K562 (cell line): ENCODE measurements at regions not wholly inside any gene's neighbourhood (a gene's known extent, or its start where the extent isn't known, plus 50 kb on each side); places are given as distances from the start of the nearest gene placed in this dataset.

Experiments used
- ATAC-seq: fragments of 200-7000 bp; cut with Tn5 transposase; 3 replicates; pipeline ENCODE4 v1.9.1; 2020; ENCODE audit warnings: moderate library complexity
- BruUV-seq: library from RNA; stranded (reverse); fragments of 400-500 nt; replicated peaks from 2 replicates; lab custom pipeline; 2021; lab: Mats Ljungman, UMichigan
- CTCF ChIA-PET: fragments of 300-600 bp; formaldehyde crosslinking; extraction: SDS; loops from one replicate; lab custom pipeline; 2021; ENCODE audit warnings: low intra/inter-chr PET ratio; lab: Yijun Ruan, JAX
- POLR2A ChIA-PET: fragments of 300-600, 350-650 bp; sonication (Branson Sonifier 250); formaldehyde crosslinking; extraction: SDS; loops from one replicate; lab custom pipeline; 2021; ENCODE audit warnings: antibody characterized with exemption, inconsistent platforms; lab: Yijun Ruan, JAX
- DNase-seq, 4 experiments: peaks; one replicate each; pipeline versions ENCODE4 v3.0.0 to v3.0.0-alpha.2; 2011 to 2018; ENCODE audit warnings: low spot score in 3 of 4, mixed read lengths in 3 of 4; ENCODE audit errors: extremely low read depth in 1 of 4
- FAIRE-seq: peaks from 2 replicates; lab custom pipeline; 2011; peaks lifted over from hg19 to GRCh38; lab: Jason Lieb, UNC
- H2AFZ ChIP-seq: 2 replicates; pipeline ENCODE4 v1.6.0; 2011; ENCODE audit warnings: low read depth, low read length, control low read depth, inconsistent platforms
- H3K27ac ChIP-seq: fragments of 200-600 bp; 3 replicates; pipeline ENCODE4 v1.8.0; 2011; ENCODE audit warnings: low read depth, mild to moderate bottlenecking, control low read depth, inconsistent platforms, low read length, moderate library complexity, mixed read lengths; ENCODE audit errors: extremely low read depth
- H3K27me3 ChIP-seq, 2 experiments: fragments of 300-600 bp in 1 of 2; 2 replicates in 1 of 2; 3 replicates in 1 of 2; pipeline versions ENCODE4 v1.6.0 to v1.8.0; 2011; ENCODE audit warnings: inconsistent platforms in 2 of 2, low read length in 2 of 2, mild to moderate bottlenecking in 1 of 2, mixed read lengths in 1 of 2, moderate library complexity in 1 of 2; ENCODE audit not compliant: control insufficient read depth in 2 of 2, insufficient read depth in 2 of 2
- H3K36me3 ChIP-seq: fragments of 300-600 bp; 3 replicates; pipeline ENCODE4 v1.8.0; 2011; ENCODE audit warnings: mild to moderate bottlenecking, low read length, inconsistent platforms; ENCODE audit not compliant: control insufficient read depth, insufficient read depth
- H3K4me1 ChIP-seq, 2 experiments: fragments of 200-600 bp in 1 of 2; replicated peaks in 1 of 2; 2 replicates in 1 of 2; 3 replicates in 1 of 2; pipeline versions ENCODE4 v1.5.1 to v1.8.0; 2011; ENCODE audit warnings: inconsistent platforms in 2 of 2, low read length in 2 of 2, mild to moderate bottlenecking in 1 of 2, mixed read lengths in 1 of 2, moderate library complexity in 1 of 2; ENCODE audit not compliant: control insufficient read depth in 2 of 2, insufficient read depth in 2 of 2
- H3K4me2 ChIP-seq: 2 replicates; pipeline ENCODE4 v1.6.1; 2011; ENCODE audit warnings: low read length, control low read depth, inconsistent platforms, mixed read lengths; ENCODE audit not compliant: insufficient read depth
- H3K4me3 ChIP-seq: fragments of 200-600 bp; sonication (generic), shearing (Covaris generic); 2 replicates; pipeline ENCODE4 v1.5.1; 2016; ENCODE audit warnings: control low read depth, inconsistent platforms
- H3K79me2 ChIP-seq: fragments of 200-600 bp; 3 replicates; pipeline ENCODE4 v1.8.0; 2011; ENCODE audit warnings: low read length, inconsistent platforms; ENCODE audit not compliant: control insufficient read depth, insufficient read depth
- H3K9ac ChIP-seq, 2 experiments: 2 replicates each; pipeline versions ENCODE4 v1.6.0 to v1.6.1; 2011; ENCODE audit warnings: low read depth in 2 of 2, low read length in 2 of 2, control low read depth in 1 of 2, inconsistent platforms in 1 of 2, mild to moderate bottlenecking in 1 of 2, mixed read lengths in 1 of 2; ENCODE audit not compliant: insufficient read depth in 1 of 2
- H3K9me1 ChIP-seq: one replicate; pipeline ENCODE4 v1.6.0; 2011; ENCODE audit warnings: inconsistent platforms, mild to moderate bottlenecking, low read length, moderate library complexity; ENCODE audit not compliant: control insufficient read depth, insufficient read depth
- H3K9me3 ChIP-seq: replicated peaks from 2 replicates; pipeline ENCODE4 v1.5.1; 2011; ENCODE audit warnings: low read depth, low read length, inconsistent platforms; ENCODE audit not compliant: control insufficient read depth, insufficient read depth
- H4K20me1 ChIP-seq: replicated peaks from 2 replicates; pipeline ENCODE4 v1.6.1; 2011; ENCODE audit warnings: low read length, inconsistent platforms, mixed read lengths; ENCODE audit not compliant: control insufficient read depth, insufficient read depth
- BRCA1 ChIP-seq, 2 experiments: fragments of 450-650 bp in 1 of 2; sonication (generic) in 1 of 2; formaldehyde crosslinking in 1 of 2; IDR thresholded peaks; 2 replicates each; pipeline versions ENCODE4 v1.5.0 to v1.6.1; 2017 to 2020; ENCODE audit warnings: mild to moderate bottlenecking in 1 of 2, missing genetic modification reagents in 1 of 2
- CTCFL ChIP-seq: IDR thresholded peaks from 2 replicates; pipeline ENCODE4 v1.6.1; 2011; ENCODE audit warnings: borderline replicate concordance, low read depth, mild to moderate bottlenecking, moderate library complexity, low read length; ENCODE audit not compliant: insufficient read depth, poor library complexity, severe bottlenecking
- MAZ ChIP-seq, 2 experiments: fragments of 450-650 bp in 1 of 2; sonication (generic) in 1 of 2; formaldehyde crosslinking; IDR thresholded peaks in 1 of 2; conservative IDR thresholded peaks in 1 of 2; 2 replicates each; pipeline versions ENCODE4 v1.4.0 to v1.5.0; 2020; ENCODE audit warnings: mild to moderate bottlenecking in 1 of 2, missing genetic modification reagents in 1 of 2
- WGBS: fragments of 100-300 bp; shearing (Covaris generic); methylation state at CpG from one replicate; pipeline ENCODE4 v1.1.6; 2016; ENCODE audit warnings: low coverage, mixed read lengths; ENCODE audit not compliant: insufficient coverage; ENCODE audit errors: missing lambda C conversion rate; 5-methylcytosine and 5-hydroxymethylcytosine counted together
- in situ Hi-C: fragments of 300-500 bp; cut with MboI; formaldehyde crosslinking; loops from 4 replicates; pipeline ENCODE4 v1.15.0; 2018; ENCODE audit warnings: inconsistent platforms, mixed read lengths
- intact Hi-C: fragments of 100-400 bp; cut with micrococcal nuclease; formaldehyde crosslinking; loops from 2 replicates; pipeline ENCODE4 v1.14.2; 2022

DNA sequence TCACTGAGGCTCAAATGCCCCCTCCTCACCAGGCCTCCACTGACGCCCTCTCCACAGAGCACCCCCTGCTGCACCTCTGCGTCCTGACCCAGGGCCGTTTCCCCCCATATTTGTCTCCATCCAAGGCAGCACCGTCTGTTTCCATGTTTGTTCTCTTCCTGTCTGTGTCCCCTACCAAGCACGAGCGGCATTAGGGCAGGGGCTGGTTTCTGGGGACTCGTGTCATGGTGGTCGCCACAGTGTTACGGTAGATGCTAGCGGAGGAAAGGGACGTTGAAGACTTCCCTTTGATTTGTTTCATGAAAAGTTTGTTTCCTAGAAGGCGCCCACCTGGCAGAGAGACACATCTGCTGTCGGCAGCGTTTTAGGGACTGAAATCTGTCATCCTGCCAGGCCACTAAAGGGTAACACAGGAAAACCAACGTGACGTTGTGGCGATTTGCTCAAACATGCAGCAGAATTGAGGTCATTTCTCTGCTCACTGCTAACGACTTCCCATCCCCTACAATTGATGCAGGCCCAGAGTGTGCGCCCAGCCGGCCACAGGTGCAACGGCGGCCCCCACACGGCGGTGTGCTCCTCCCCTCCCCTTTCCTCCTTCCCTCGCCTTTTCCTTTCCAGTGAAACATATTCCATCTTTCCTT lies 79.3 kb upstream of the IRX4 start:
- BruUV-seq, result no TSS peak
- POLR2A ChIA-PET, result interaction anchor here (0.7 kb wide), 1 partner anchor 111 kb away, joined by 3 read pairs; no protein-coding TSS in a partner anchor
- Histone ChIP-seq H3K4me2 (no peak overlapping the region), H3K9me1 (no peaks in the 10 kb centered on the region), H3K36me3 (no peaks in the 10 kb centered on the region), H3K4me1 (no peaks in the 10 kb centered on the region; a peak in 2 of 5 replicates), H3K27ac (no peak overlapping the region), H3K27me3 (peaks cover 15 to 83% of the 10 kb centered on the region in 2 experiments), H3K79me2 (no peaks in the 10 kb centered on the region), H3K4me3 (no peak overlapping the region), H2AFZ (no peak overlapping the region), H3K9me3 (no peaks in the 10 kb centered on the region; the same call in 1 of the 2 replicates), H3K9ac (no peak overlapping the region), H4K20me1 (no peaks in the 10 kb centered on the region; the same call in 1 of the 2 replicates)
- WGBS, result under 1% methylated on average over 25 of the region's 25 CpGs
- intact Hi-C loops, result no loop called here
- CTCF ChIA-PET, result no interaction called here
- FAIRE-seq (no peak), ATAC-seq (no peak), DNase-seq (no peak)
- in situ Hi-C loops, result no loop called here
- no peak for TF ChIP-seq BRCA1 (IDR thresholded peaks at IDR 0.05)
- no peak for TF ChIP-seq BRCA1 (CRISPR knock-in tag; IDR thresholded peaks at IDR 0.05)

DNA sequence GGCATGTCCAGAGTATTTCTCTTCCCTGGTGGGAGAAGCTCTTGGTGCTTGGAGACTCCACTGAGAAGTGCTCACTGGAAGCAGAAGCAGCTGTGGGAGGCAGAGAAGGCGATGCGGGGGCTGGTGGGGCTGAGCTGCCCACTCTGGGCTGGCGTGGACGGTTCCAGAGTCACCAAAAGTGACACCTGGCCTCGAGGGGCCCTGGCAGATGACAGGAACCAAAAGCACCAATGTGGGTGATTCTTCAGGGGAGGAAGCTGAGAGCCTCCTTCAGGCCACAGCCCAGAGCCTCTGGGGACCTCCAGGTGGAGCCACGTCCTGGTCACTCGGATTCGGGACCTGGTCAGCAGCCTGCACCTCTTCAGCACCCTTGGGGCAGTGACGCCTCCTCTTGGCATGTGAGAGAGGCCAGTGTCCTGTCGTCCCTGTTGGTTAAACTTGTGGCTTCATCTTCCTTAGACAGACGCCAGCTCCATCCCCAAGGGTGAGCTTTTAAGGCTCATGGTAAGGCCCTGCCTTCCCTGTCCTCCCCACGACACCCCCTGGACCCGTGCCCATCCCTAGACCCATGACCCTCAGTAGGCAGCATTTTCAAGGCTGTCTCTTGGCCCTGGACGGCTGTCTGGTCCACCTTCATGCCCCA lies 78.7 kb upstream of the IRX4 start:
- H3K4me3 ChIP-seq, result no peak overlapping the region
- no peaks in the 10 kb centered on the region for H3K9me1 ChIP-seq
- no peak overlapping the region for H3K4me2 ChIP-seq
- no peaks in the 10 kb centered on the region; a peak in 2 of 5 replicates for H3K4me1 ChIP-seq
- POLR2A ChIA-PET, result interaction anchor here (0.7 kb wide), 1 partner anchor 112 kb away, joined by 3 read pairs; no protein-coding TSS in a partner anchor
- H3K27ac ChIP-seq, result no peak overlapping the region
- no peaks in the 10 kb centered on the region for H3K36me3 ChIP-seq
- ATAC-seq (peak; percentile 51; the same call in 1 of the 3 replicates), DNase-seq (no peak), FAIRE-seq (no peak)
- no peaks in the 10 kb centered on the region for H3K79me2 ChIP-seq
- H3K9ac ChIP-seq, result no peak overlapping the region
- no peak overlapping the region for H2AFZ ChIP-seq
- intact Hi-C loops, result no loop called here
- no TSS peak for BruUV-seq
- TF ChIP-seq CTCFL (peak; percentile 33), MAZ (CRISPR knock-in tag; conservative IDR thresholded peaks at IDR 0.05 in 1 of 2, IDR thresholded peaks at IDR 0.05 in 1 of 2) (no peak)
- in situ Hi-C loops, result no loop called here
- CTCF ChIA-PET, result no interaction called here
- no peaks in the 10 kb centered on the region; the same call in 1 of the 2 replicates for H4K20me1 ChIP-seq
- WGBS, result 1% methylated on average over 14 of the region's 14 CpGs
- peaks cover 12 to 77% of the 10 kb centered on the region in 2 experiments for H3K27me3 ChIP-seq
- H3K9me3 ChIP-seq, result no peaks in the 10 kb centered on the region; the same call in 1 of the 2 replicates
